HUES64 (cell line): ENCODE measurements at regions not wholly inside any gene's neighbourhood (a gene's known extent, or its start where the extent isn't known, plus 50 kb on each side); places are given as distances from the start of the nearest gene placed in this dataset.
"Not testable (repeated sequence)": the region's sequence is repeated elsewhere in the genome, so short reads cannot be mapped to it uniquely, and the experiment has no call there.

ENCODE experiments used
- H3K27ac ChIP-seq: 2 replicates; pipeline ENCODE4 v1.7.0; 2013; ENCODE audit warnings: low read depth, low read length, inconsistent platforms
- H3K27me3 ChIP-seq: 2 replicates; pipeline ENCODE4 v1.6.1; 2013; ENCODE audit warnings: mild to moderate bottlenecking, low read length; ENCODE audit not compliant: insufficient read depth
- H3K36me3 ChIP-seq: 2 replicates; pipeline ENCODE4 v1.6.1; 2013; ENCODE audit warnings: mild to moderate bottlenecking, low read length; ENCODE audit not compliant: insufficient read depth
- H3K4me1 ChIP-seq: 2 replicates; pipeline ENCODE4 v1.6.1; 2013; ENCODE audit warnings: mild to moderate bottlenecking, low read length, moderate library complexity; ENCODE audit not compliant: insufficient read depth
- H3K4me3 ChIP-seq: 2 replicates; pipeline ENCODE4 v1.5.1; 2013; ENCODE audit warnings: mild to moderate bottlenecking, low read length, moderate library complexity
- H3K9ac ChIP-seq: 2 replicates; pipeline ENCODE4 v1.6.1; 2013; ENCODE audit warnings: mild to moderate bottlenecking, low read depth, low read length
- H3K9me3 ChIP-seq: 2 replicates; pipeline ENCODE4 v1.6.1; 2013; ENCODE audit warnings: low read depth, low read length; ENCODE audit not compliant: insufficient read depth
- WGBS: fragments of 150-250, 120-280 bp; methylation state at CpG from one replicate; pipeline ENCODE4 v1.1.7; 2013; ENCODE audit warnings: missing lambda C conversion rate; 5-methylcytosine and 5-hydroxymethylcytosine counted together

DNA sequence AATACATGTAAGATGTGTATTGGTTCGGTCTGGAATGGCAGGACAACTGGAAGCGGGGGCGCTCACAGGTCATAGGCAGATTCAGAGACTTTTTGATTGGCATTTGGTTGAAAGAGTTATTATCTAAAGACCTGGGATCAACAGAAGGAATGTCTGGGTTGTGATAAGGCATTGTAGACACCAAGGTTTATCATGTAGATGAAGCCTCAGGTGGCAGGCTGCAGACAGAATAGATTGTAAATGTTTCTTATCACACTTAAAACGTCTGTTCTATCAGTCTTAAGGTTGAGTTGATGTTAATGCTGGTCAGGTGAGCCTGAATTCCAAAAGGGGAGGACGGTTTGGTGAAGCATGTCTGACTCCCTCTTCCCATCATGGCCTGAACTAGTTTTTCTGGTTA lies 295.9 kb upstream of the PROK2 start:
- peaks cover 13% of the 10 kb centered on the region; the same call in 1 of the 2 replicates for H3K9me3 ChIP-seq
- H3K9ac ChIP-seq, result no peak overlapping the region
- WGBS, result 84% methylated on average over 5 of the region's 5 CpGs
- H3K4me3 ChIP-seq, result no peak overlapping the region
- no peak overlapping the region for H3K27ac ChIP-seq
- no peaks in the 10 kb centered on the region for H3K27me3 ChIP-seq
- no peaks in the 10 kb centered on the region for H3K36me3 ChIP-seq
- peaks cover 21% of the 10 kb centered on the region for H3K4me1 ChIP-seq

GRCh38 chr3:72080095-72080494 lies 295.1 kb upstream of the PROK2 start:
- Histone ChIP-seq H3K36me3 (no peaks in the 10 kb centered on the region), H3K9ac (no peak overlapping the region), H3K27me3 (no peaks in the 10 kb centered on the region), H3K27ac (no peak overlapping the region), H3K4me1 (peaks cover 21% of the 10 kb centered on the region), H3K9me3 (peaks cover 19% of the 10 kb centered on the region), H3K4me3 (no peak overlapping the region)
- WGBS, result 94% methylated on average over 3 of the region's 3 CpGs

DNA sequence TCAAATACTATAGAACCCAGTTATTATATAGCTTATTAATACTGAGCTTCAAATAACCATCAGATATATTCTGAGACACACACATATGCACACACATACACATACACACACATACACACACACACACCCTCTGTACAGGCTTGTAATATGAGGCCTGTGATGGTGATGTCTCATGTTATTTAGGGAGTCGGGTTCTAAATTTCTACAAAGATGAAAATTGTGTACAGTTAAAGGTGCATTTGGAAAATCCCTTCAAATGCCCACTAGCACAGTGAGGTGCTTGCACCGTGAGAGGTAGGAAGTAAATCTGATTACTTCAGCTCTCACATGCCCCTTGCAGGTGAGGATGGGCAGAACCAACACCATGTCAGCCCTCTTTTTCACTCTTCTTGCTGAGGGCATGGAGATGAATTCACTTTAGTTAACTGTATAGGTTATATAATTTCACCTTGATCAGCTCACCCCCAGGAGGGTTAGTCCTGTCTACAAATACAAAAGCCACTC lies 294.5 kb upstream of the PROK2 start:
- Histone ChIP-seq H3K9ac (no peak overlapping the region), H3K9me3 (peaks cover 24% of the 10 kb centered on the region), H3K4me1 (peaks cover 21% of the 10 kb centered on the region), H3K27ac (no peak overlapping the region), H3K27me3 (no peaks in the 10 kb centered on the region), H3K4me3 (no peak overlapping the region), H3K36me3 (no peaks in the 10 kb centered on the region)
- 100% methylated on average over 2 of the region's 2 CpGs for WGBS

- H3K4me3 ChIP-seq, result no peak overlapping the region
- H3K4me1 ChIP-seq, result peaks cover 21% of the 10 kb centered on the region
- H3K9ac ChIP-seq, result no peak overlapping the region
- no peak overlapping the region for H3K27ac ChIP-seq
- no peaks in the 10 kb centered on the region for H3K36me3 ChIP-seq
- no peaks in the 10 kb centered on the region for H3K27me3 ChIP-seq
- peaks cover 24% of the 10 kb centered on the region for H3K9me3 ChIP-seq
- 83% methylated on average over 2 of the region's 2 CpGs for WGBS
Observed at GRCh38 chr3:72078676-72079368, 293.9 kb upstream of the PROK2 start.

- Histone ChIP-seq H3K9me3 (peaks cover 24% of the 10 kb centered on the region), H3K36me3 (no peaks in the 10 kb centered on the region), H3K4me3 (no peak overlapping the region), H3K4me1 (peaks cover 17% of the 10 kb centered on the region), H3K27me3 (no peaks in the 10 kb centered on the region), H3K27ac (no peak overlapping the region), H3K9ac (no peak overlapping the region)
- WGBS, result 94% methylated on average over 6 of the region's 6 CpGs
Observed at GRCh38 chr3:72077473-72078259, 292.7 kb upstream of the PROK2 start.

GRCh38 chr3:72075848-72076247 lies 290.9 kb upstream of the PROK2 start:
- H3K9me3 ChIP-seq, result peaks cover 24% of the 10 kb centered on the region
- 82% methylated on average over 7 of the region's 7 CpGs for WGBS
- not testable (repeated sequence) for H3K36me3 ChIP-seq, H3K4me1 ChIP-seq, H3K27me3 ChIP-seq, H3K4me3 ChIP-seq, H3K27ac ChIP-seq, H3K9ac ChIP-seq

DNA sequence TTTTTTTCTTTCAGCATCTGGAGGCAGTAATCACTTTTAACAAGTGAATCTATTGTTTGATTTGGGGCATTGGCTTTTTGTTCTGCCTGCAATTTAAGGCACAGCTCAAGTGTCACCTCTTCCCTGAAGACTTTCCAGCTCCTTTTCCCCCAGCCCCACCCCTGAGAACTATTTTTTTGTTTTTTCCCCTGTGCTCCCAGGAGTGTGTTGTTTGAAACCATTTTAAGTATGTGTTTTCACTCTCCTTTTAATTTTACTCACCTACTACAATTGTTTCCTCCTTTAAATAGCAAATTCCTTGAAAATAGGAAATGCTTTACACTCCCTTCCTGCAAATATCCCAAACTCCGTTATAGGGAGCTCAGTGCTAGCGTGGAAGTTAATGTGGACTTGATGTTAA lies 286.7 kb upstream of the PROK2 start:
- no peaks in the 10 kb centered on the region for H3K4me1 ChIP-seq
- no peak overlapping the region for H3K9ac ChIP-seq
- no peak overlapping the region for H3K27ac ChIP-seq
- WGBS, result 87% methylated on average over 2 of the region's 2 CpGs
- peaks cover 19% of the 10 kb centered on the region for H3K9me3 ChIP-seq
- H3K4me3 ChIP-seq, result no peak overlapping the region
- H3K36me3 ChIP-seq, result no peaks in the 10 kb centered on the region
- no peaks in the 10 kb centered on the region for H3K27me3 ChIP-seq

GRCh38 chr3:72070005-72070404 lies 285.1 kb upstream of the PROK2 start:
- Histone ChIP-seq H3K4me3 (no peak overlapping the region), H3K27ac (no peak overlapping the region), H3K9ac (no peak overlapping the region), H3K9me3 (peaks cover 4% of the 10 kb centered on the region), H3K36me3 (no peaks in the 10 kb centered on the region), H3K27me3 (no peaks in the 10 kb centered on the region), H3K4me1 (no peaks in the 10 kb centered on the region)
- 85% methylated on average over 6 of the region's 6 CpGs for WGBS

DNA sequence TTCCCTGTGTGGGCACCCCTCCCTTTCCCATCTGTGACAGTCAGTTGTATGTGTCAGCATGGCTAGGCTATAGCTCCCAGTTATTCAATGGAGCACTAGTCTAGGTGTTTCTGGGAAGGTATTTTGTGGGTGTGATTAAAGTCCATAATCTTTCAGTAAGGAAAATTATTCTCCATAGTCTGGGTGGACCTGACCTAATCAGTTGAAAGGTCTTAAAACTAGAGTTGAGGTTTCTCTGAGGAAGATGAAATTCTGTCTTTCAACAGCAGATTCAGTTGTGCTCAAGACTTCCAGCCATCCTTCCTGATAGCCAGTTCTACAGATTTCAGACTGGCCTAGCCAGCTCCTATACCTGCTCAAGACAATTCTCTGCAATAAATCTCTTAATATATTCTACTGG lies 284.6 kb upstream of the PROK2 start:
- Histone ChIP-seq H3K4me3 (no peak overlapping the region), H3K4me1 (no peaks in the 10 kb centered on the region), H3K27ac (no peak overlapping the region), H3K27me3 (no peaks in the 10 kb centered on the region), H3K9ac (no peak overlapping the region), H3K36me3 (no peaks in the 10 kb centered on the region), H3K9me3 (no peaks in the 10 kb centered on the region)

DNA sequence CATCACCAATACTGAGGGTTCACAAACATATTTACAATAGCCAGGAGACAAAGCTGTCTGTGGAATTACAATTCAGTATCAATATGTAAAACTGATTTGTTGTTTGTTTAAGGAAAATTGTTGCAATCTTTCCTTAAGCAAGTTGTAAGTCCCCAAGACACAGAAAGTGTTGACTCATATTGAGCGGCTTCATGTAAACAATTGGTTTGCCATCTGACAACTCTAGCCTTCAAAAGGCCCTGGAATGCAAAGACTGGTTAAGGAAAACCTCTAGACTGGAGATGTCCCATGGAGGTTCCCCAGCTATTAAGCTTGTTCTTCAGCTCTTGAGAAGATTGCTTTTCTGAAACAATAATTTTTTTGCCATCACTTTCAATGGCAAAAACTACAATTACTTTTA lies 283.7 kb upstream of the PROK2 start:
- H3K27me3 ChIP-seq, result no peaks in the 10 kb centered on the region
- H3K27ac ChIP-seq, result no peak overlapping the region
- peaks cover 2% of the 10 kb centered on the region; the same call in 1 of the 2 replicates for H3K9me3 ChIP-seq
- H3K4me3 ChIP-seq, result no peak overlapping the region
- H3K36me3 ChIP-seq, result no peaks in the 10 kb centered on the region
- no peak overlapping the region for H3K9ac ChIP-seq
- H3K4me1 ChIP-seq, result no peaks in the 10 kb centered on the region
- WGBS, result 95% methylated on average over 1 of the region's 1 CpG

DNA sequence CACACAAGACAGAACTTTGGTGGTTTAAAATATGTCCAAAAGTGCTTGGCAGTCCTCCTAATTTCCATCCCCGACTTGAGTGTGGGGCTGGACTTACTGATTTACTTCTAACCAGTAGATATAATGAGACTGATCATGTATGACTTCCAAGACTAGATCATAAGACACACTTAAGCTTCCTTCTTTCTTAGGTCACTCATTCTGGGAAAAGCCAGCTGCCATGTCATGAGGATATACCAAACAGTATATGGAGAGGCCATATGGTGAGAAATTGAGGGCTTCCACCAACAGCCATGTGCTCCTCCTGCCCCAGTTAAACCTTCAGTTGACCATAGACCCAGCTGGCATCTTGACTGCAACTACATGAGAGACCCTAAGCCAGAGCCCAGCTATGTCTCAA lies 282.8 kb upstream of the PROK2 start:
- Histone ChIP-seq H3K27me3 (no peaks in the 10 kb centered on the region), H3K36me3 (no peaks in the 10 kb centered on the region), H3K4me1 (no peaks in the 10 kb centered on the region), H3K9me3 (peaks cover 3% of the 10 kb centered on the region; the same call in 1 of the 2 replicates), H3K4me3 (no peak overlapping the region), H3K27ac (no peak overlapping the region), H3K9ac (no peak overlapping the region)
- 83% methylated on average over 1 of the region's 1 CpG for WGBS
